GM19397 (cell line): ENCODE measurements at regions not wholly inside any gene's neighbourhood (a gene's known extent, or its start where the extent isn't known, plus 50 kb on each side); places are given as distances from the start of the nearest gene placed in this dataset.
"Not testable (repeated sequence)": the region's sequence is repeated elsewhere in the genome, so short reads cannot be mapped to it uniquely, and the experiment has no call there.

Experiments
- ATAC-seq: cut with Tn5 transposase; IDR thresholded peaks from one replicate; pipeline ENCODE4 v1.9.1; 2021; ENCODE audit warnings: mild to moderate bottlenecking, moderate library complexity; ENCODE audit not compliant: unreplicated experiment

GRCh38 chr2:52613064-52613463, 1154.5 kb upstream of the CHAC2 start:
- ATAC-seq = no peak

- ATAC-seq = no peak
Observed at GRCh38 chr2:52611759-52612158, 1155.8 kb upstream of the CHAC2 start.

GRCh38 chr2:52608030-52608429, 1159.6 kb upstream of the CHAC2 start:
- ATAC-seq = no peak

- ATAC-seq = no peak
Observed at GRCh38 chr2:52597346-52597745, 1170.3 kb upstream of the CHAC2 start.

- no peak for ATAC-seq
Observed at GRCh38 chr2:52594026-52594425, 1173.6 kb upstream of the CHAC2 start.

- ATAC-seq = not testable (repeated sequence)
Observed at GRCh38 chr2:52584071-52584470, 1183.5 kb upstream of the CHAC2 start.

- no peak for ATAC-seq
Observed at GRCh38 chr2:52572469-52572894, 1195.1 kb upstream of the CHAC2 start.

- ATAC-seq = no peak
Observed at GRCh38 chr2:52571380-52572347, 1195.9 kb upstream of the CHAC2 start.

- no peak for ATAC-seq
Observed at GRCh38 chr2:52570716-52571115, 1196.9 kb upstream of the CHAC2 start.

GRCh38 chr2:52563151-52563550, 1204.5 kb upstream of the CHAC2 start:
- no peak for ATAC-seq

- ATAC-seq = no peak
Observed at GRCh38 chr2:52558265-52558664, 1209.3 kb upstream of the CHAC2 start.

- ATAC-seq = no peak
Observed at GRCh38 chr2:52542297-52542696, 1225.3 kb upstream of the CHAC2 start.

GRCh38 chr2:52539026-52539970, 1228.3 kb upstream of the CHAC2 start:
- no peak for ATAC-seq

GRCh38 chr2:52537588-52537987, 1230.0 kb upstream of the CHAC2 start:
- ATAC-seq = no peak

GRCh38 chr2:52536929-52537460, 1230.6 kb upstream of the CHAC2 start:
- no peak for ATAC-seq

- ATAC-seq = no peak
Observed at GRCh38 chr2:52532956-52533355, 1234.6 kb upstream of the CHAC2 start.

GRCh38 chr2:52526735-52527134, 1240.9 kb upstream of the CHAC2 start:
- no peak for ATAC-seq

GRCh38 chr2:52520644-52521043, 1247.0 kb upstream of the CHAC2 start:
- no peak for ATAC-seq

- ATAC-seq = no peak
Observed at GRCh38 chr2:52518678-52519077, 1248.9 kb upstream of the CHAC2 start.

- ATAC-seq = no peak
Observed at GRCh38 chr2:52512760-52513159, 1254.8 kb upstream of the CHAC2 start.

- no peak for ATAC-seq
Observed at GRCh38 chr2:52510432-52510831, 1257.2 kb upstream of the CHAC2 start.
